GM12878 (cell line): ENCODE measurements at regions not wholly inside any gene's neighbourhood (a gene's known extent, or its start where the extent isn't known, plus 50 kb on each side); places are given as distances from the start of the nearest gene placed in this dataset.
"Not testable (repeated sequence)": the region's sequence is repeated elsewhere in the genome, so short reads cannot be mapped to it uniquely, and the experiment has no call there.

ENCODE experiments used
- ATAC-seq: fragments of 200-7000 bp; cut with Tn5 transposase; 3 replicates; pipeline ENCODE4 v1.9.1; 2020; ENCODE audit warnings: mild to moderate bottlenecking, moderate library complexity
- BruUV-seq: library from RNA; stranded (reverse); fragments of 400-500 nt; replicated peaks from 2 replicates; lab custom pipeline; 2021; lab: Mats Ljungman, UMichigan
- CTCF ChIA-PET: fragments of 300-600 bp; sonication (Branson Sonifier 250); formaldehyde crosslinking; extraction: SDS; loops from one replicate; lab custom pipeline; 2021; ENCODE audit warnings: inconsistent platforms; lab: Yijun Ruan, JAX
- POLR2A ChIA-PET: fragments of 350-600 bp; formaldehyde crosslinking; extraction: SDS; loops from one replicate; lab custom pipeline; 2021; ENCODE audit warnings: inconsistent platforms; lab: Charles Lee
- RAD21 ChIA-PET: fragments of 300-600 bp; sonication (Branson Sonifier 250); formaldehyde crosslinking; loops from one replicate; lab custom pipeline; 2023; ENCODE audit warnings: antibody characterized with exemption; ENCODE audit not compliant: unreplicated experiment; lab: Charles Lee
- SMC1A ChIA-PET: fragments of 300-600 bp; sonication (Branson Sonifier 250); formaldehyde crosslinking; loops from one replicate; lab custom pipeline; 2023; ENCODE audit not compliant: unreplicated experiment, uncharacterized antibody; lab: Charles Lee
- DNase-seq: peaks from one replicate; pipeline ENCODE4 v3.0.0-alpha.2; 2011; ENCODE audit warnings: low read depth, low spot score
- FAIRE-seq: peaks from 3 replicates; lab custom pipeline; 2011; peaks lifted over from hg19 to GRCh38; lab: Jason Lieb, UNC
- H2AFZ ChIP-seq: 2 replicates; pipeline ENCODE4 v1.6.0; 2011; ENCODE audit warnings: low read depth, low read length, control low read depth; ENCODE audit not compliant: control insufficient read depth
- H3K27ac ChIP-seq: 2 replicates; pipeline ENCODE4 v1.5.1; 2011; ENCODE audit warnings: control low read depth; ENCODE audit not compliant: control insufficient read depth, insufficient read depth
- H3K27me3 ChIP-seq, 2 experiments: replicated peaks in 1 of 2; 2 replicates each; pipeline versions ENCODE4 v1.6.0 to v1.6.1; 2011; ENCODE audit warnings: low read length in 1 of 2; ENCODE audit not compliant: control insufficient read depth in 2 of 2, insufficient read depth in 2 of 2
- H3K36me3 ChIP-seq, 2 experiments: 2 replicates each; pipeline ENCODE4 v1.5.1; 2011; ENCODE audit warnings: low read length in 1 of 2; ENCODE audit not compliant: control insufficient read depth in 2 of 2, insufficient read depth in 2 of 2
- H3K4me1 ChIP-seq: 2 replicates; pipeline ENCODE4 v1.6.1; 2011; ENCODE audit warnings: mild to moderate bottlenecking, low read length, moderate library complexity, mixed read lengths; ENCODE audit not compliant: control insufficient read depth, insufficient read depth
- H3K4me2 ChIP-seq: 2 replicates; pipeline ENCODE4 v1.6.0; 2011; ENCODE audit warnings: control low read depth; ENCODE audit not compliant: control insufficient read depth, insufficient read depth
- H3K4me3 ChIP-seq: fragments of 200-600 bp; sonication (generic); 2 replicates; pipeline ENCODE4 v1.5.1; 2016
- H3K79me2 ChIP-seq: 2 replicates; pipeline ENCODE4 v1.6.0; 2011; ENCODE audit warnings: low read length; ENCODE audit not compliant: control insufficient read depth, insufficient read depth
- H3K9ac ChIP-seq: 2 replicates; pipeline ENCODE4 v1.8.0; 2011; ENCODE audit warnings: low read length, control low read depth, mixed read lengths; ENCODE audit not compliant: control insufficient read depth, insufficient read depth
- H3K9me3 ChIP-seq: replicated peaks from 3 replicates; pipeline ENCODE4 v1.5.1; 2011; ENCODE audit warnings: mild to moderate bottlenecking, low read length; ENCODE audit not compliant: control insufficient read depth, insufficient read depth
- H4K20me1 ChIP-seq: 2 replicates; pipeline ENCODE4 v1.6.0; 2011; ENCODE audit not compliant: control insufficient read depth, insufficient read depth
- BMI1 ChIP-seq: fragments of 450-650 bp; IDR thresholded peaks from 2 replicates; pipeline ENCODE4 v1.6.1; 2016; ENCODE audit warnings: mild to moderate bottlenecking, moderate library complexity, borderline replicate concordance
- IKZF1 ChIP-seq: fragments of 450-650 bp; conservative IDR thresholded peaks from 2 replicates; pipeline ENCODE4 v1.6.1; 2017; ENCODE audit warnings: antibody characterized with exemption, mild to moderate bottlenecking
- POU2F2 ChIP-seq: IDR thresholded peaks from 3 replicates; pipeline ENCODE4 v1.6.1; 2011; ENCODE audit warnings: low read depth, mild to moderate bottlenecking, low read length, borderline replicate concordance
- PRDM15 ChIP-seq: fragments of 450-650 bp; formaldehyde crosslinking; IDR thresholded peaks from 2 replicates; pipeline ENCODE4 v1.4.0; 2020; ENCODE audit warnings: mild to moderate bottlenecking, moderate library complexity
- SREBF1 ChIP-seq: IDR thresholded peaks from 2 replicates; pipeline ENCODE4 v1.6.1; 2012; ENCODE audit warnings: mild to moderate bottlenecking, low read length
- TARDBP ChIP-seq: IDR thresholded peaks from 2 replicates; pipeline ENCODE4 v1.6.1; 2016; ENCODE audit warnings: borderline replicate concordance
- ZNF274 ChIP-seq: IDR thresholded peaks from one replicate; pipeline ENCODE4 v1.8.0; 2011; ENCODE audit not compliant: insufficient read length, insufficient read depth
- WGBS: methylation state at CpG from one replicate; pipeline ENCODE4 v1.1.6; 2016; ENCODE audit warnings: low lambda C conversion rate; ENCODE audit not compliant: insufficient replicate concordance, insufficient coverage; ENCODE audit errors: missing lambda C conversion rate; 5-methylcytosine and 5-hydroxymethylcytosine counted together
- in situ Hi-C: fragments of 300-500 bp; cut with MboI; formaldehyde crosslinking; loops from 9 replicates; pipeline ENCODE4 v1.14.3; 2018; ENCODE audit warnings: mixed read lengths
- intact Hi-C: fragments of 100-400 bp; cut with micrococcal nuclease; formaldehyde crosslinking; loops from one replicate; pipeline ENCODE4 v1.14.2; 2022; ENCODE audit not compliant: unreplicated experiment
- TF ChIP-seq, protein P1 (sequence below): fragments of 450-650 bp; IDR thresholded peaks from 2 replicates; pipeline ENCODE4 v1.6.1; 2016; ENCODE audit warnings: mild to moderate bottlenecking
- TF ChIP-seq, protein P2 (sequence below): fragments of 450-650 bp; formaldehyde crosslinking; IDR thresholded peaks from 2 replicates; pipeline ENCODE4 v1.5.0; 2022; ENCODE audit warnings: mild to moderate bottlenecking, missing genetic modification characterization
- TF ChIP-seq, protein P3 (sequence below): IDR thresholded peaks from 2 replicates; pipeline ENCODE4 v1.6.1; 2012; ENCODE audit warnings: low read length, inconsistent platforms

GRCh38 chr3:32049916-32050315, 56.5 kb upstream of the GPD1L start (continued):
- TF ChIP-seq PRDM15 (CRISPR knock-in tag) (no peak), IKZF1 (no peak), BMI1 (no peak), TARDBP (no peak), ZNF274 (no peak), POU2F2 (no peak), SREBF1 (no peak)
- TF ChIP-seq, protein P1, sequence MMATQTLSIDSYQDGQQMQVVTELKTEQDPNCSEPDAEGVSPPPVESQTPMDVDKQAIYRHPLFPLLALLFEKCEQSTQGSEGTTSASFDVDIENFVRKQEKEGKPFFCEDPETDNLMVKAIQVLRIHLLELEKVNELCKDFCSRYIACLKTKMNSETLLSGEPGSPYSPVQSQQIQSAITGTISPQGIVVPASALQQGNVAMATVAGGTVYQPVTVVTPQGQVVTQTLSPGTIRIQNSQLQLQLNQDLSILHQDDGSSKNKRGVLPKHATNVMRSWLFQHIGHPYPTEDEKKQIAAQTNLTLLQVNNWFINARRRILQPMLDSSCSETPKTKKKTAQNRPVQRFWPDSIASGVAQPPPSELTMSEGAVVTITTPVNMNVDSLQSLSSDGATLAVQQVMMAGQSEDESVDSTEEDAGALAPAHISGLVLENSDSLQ = no peak
- TF ChIP-seq, protein P2, sequence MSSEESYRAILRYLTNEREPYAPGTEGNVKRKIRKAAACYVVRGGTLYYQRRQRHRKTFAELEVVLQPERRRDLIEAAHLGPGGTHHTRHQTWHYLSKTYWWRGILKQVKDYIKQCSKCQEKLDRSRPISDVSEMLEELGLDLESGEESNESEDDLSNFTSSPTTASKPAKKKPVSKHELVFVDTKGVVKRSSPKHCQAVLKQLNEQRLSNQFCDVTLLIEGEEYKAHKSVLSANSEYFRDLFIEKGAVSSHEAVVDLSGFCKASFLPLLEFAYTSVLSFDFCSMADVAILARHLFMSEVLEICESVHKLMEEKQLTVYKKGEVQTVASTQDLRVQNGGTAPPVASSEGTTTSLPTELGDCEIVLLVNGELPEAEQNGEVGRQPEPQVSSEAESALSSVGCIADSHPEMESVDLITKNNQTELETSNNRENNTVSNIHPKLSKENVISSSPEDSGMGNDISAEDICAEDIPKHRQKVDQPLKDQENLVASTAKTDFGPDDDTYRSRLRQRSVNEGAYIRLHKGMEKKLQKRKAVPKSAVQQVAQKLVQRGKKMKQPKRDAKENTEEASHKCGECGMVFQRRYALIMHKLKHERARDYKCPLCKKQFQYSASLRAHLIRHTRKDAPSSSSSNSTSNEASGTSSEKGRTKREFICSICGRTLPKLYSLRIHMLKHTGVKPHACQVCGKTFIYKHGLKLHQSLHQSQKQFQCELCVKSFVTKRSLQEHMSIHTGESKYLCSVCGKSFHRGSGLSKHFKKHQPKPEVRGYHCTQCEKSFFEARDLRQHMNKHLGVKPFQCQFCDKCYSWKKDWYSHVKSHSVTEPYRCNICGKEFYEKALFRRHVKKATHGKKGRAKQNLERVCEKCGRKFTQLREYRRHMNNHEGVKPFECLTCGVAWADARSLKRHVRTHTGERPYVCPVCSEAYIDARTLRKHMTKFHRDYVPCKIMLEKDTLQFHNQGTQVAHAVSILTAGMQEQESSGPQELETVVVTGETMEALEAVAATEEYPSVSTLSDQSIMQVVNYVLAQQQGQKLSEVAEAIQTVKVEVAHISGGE (CRISPR knock-in tag) = no peak
- TF ChIP-seq, protein P3, sequence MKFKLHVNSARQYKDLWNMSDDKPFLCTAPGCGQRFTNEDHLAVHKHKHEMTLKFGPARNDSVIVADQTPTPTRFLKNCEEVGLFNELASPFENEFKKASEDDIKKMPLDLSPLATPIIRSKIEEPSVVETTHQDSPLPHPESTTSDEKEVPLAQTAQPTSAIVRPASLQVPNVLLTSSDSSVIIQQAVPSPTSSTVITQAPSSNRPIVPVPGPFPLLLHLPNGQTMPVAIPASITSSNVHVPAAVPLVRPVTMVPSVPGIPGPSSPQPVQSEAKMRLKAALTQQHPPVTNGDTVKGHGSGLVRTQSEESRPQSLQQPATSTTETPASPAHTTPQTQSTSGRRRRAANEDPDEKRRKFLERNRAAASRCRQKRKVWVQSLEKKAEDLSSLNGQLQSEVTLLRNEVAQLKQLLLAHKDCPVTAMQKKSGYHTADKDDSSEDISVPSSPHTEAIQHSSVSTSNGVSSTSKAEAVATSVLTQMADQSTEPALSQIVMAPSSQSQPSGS = no peak

DNA sequence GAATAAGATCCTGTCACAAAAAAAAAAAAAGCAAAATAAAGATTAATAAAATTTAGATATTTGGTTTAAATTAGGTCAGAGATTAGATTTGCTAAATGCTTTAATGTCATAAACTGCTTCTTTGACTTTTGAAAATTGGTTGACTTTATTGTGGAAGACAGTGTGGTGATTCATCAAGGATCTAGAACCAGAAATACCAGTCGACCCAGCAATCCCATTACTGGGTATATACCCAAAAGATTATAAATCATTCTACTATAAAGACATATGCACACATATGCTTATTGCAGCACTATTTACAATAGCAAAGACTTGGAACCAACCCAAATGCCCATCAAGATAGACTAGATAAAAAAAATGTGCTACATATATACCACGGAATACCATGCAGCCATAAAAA, 54.2 kb upstream of the GPD1L start:
- SMC1A ChIA-PET, H3K36me3 ChIP-seq, H3K27ac ChIP-seq, H3K27me3 ChIP-seq, intact Hi-C loops, DNase-seq, RAD21 ChIA-PET, ATAC-seq, H3K4me1 ChIP-seq, in situ Hi-C loops, POLR2A ChIA-PET, H3K4me2 ChIP-seq, H3K4me3 ChIP-seq, H3K9me3 ChIP-seq, H4K20me1 ChIP-seq, H3K9ac ChIP-seq, H2AFZ ChIP-seq, BruUV-seq, CTCF ChIA-PET, H3K79me2 ChIP-seq, FAIRE-seq: not testable (repeated sequence)
- 22% methylated on average over 2 of the region's 2 CpGs for WGBS
